NT2/D1 (cell line): ENCODE measurements at regions not wholly inside any gene's neighbourhood (a gene's known extent, or its start where the extent isn't known, plus 50 kb on each side); places are given as distances from the start of the nearest gene placed in this dataset.

Experiments used
- SUZ12 ChIP-seq: IDR thresholded peaks from 2 replicates; pipeline ENCODE4 v1.6.1; 2011; ENCODE audit not compliant: insufficient read length, insufficient read depth; ENCODE audit errors: extremely low read depth
- YY1 ChIP-seq: IDR thresholded peaks from 2 replicates; pipeline ENCODE4 v1.6.1; 2011; ENCODE audit not compliant: insufficient read length, insufficient read depth
- ZNF274 ChIP-seq: IDR thresholded peaks from 2 replicates; pipeline ENCODE4 v1.6.1; 2011; ENCODE audit warnings: mild to moderate bottlenecking, low read depth, low read length

DNA sequence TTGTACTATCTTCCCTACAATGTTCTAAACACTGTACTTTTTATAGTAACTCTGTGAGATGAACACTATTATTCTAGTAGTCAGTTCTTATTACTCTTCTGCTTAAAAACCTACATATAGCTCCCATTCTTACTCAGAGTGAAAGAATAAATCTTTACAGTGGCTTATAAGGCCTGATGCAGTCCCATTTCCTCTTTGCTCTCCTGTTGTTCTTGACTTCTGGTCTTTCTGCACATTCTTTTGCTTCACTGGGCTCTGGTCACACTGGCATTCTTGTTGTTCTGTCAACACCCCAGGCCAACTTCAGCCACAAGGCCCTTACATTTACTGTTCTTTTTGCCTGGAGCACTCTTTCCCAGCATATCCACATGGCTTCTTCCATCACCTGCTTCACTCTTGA, 58.2 kb upstream of the TP63 start:
- no peak for TF ChIP-seq ZNF274
- no peak for TF ChIP-seq YY1
- no peak for TF ChIP-seq SUZ12
